ENCODE measurements at regions not wholly inside any gene's neighbourhood (a gene's known extent, or its start where the extent isn't known, plus 50 kb on each side); places are given as distances from the start of the nearest gene placed in this dataset.

- DNase-seq (ENCODE audit: low read depth): no peak
- TF ChIP-seq CTCF (conservative IDR thresholded peaks at IDR 0.05; ENCODE audit: control insufficient read depth, insufficient read depth, low read depth, low read length): no peak
- no peak overlapping the region for H3K4me3 ChIP-seq (ENCODE audit: control insufficient read depth, low read depth, low read length)
Measured at GRCh38 chr6:93523365-93523764, 104.0 kb upstream of the EPHA7 start.

- TF ChIP-seq CTCF (conservative IDR thresholded peaks at IDR 0.05; ENCODE audit: control insufficient read depth, insufficient read depth, low read depth, low read length): no peak
- no peak overlapping the region for H3K4me3 ChIP-seq (ENCODE audit: control insufficient read depth, low read depth, low read length)
- DNase-seq (ENCODE audit: low read depth): no peak
Measured at GRCh38 chr6:93516441-93516840, 97.1 kb upstream of the EPHA7 start.

GRCh38 chr6:93515736-93516135 is 96.4 kb upstream of the EPHA7 start:
- TF ChIP-seq CTCF (conservative IDR thresholded peaks at IDR 0.05; ENCODE audit: control insufficient read depth, insufficient read depth, low read depth, low read length): no peak
- DNase-seq (ENCODE audit: low read depth): no peak
- no peak overlapping the region for H3K4me3 ChIP-seq (ENCODE audit: control insufficient read depth, low read depth, low read length)

- no peak overlapping the region for H3K4me3 ChIP-seq (ENCODE audit: control insufficient read depth, low read depth, low read length)
- TF ChIP-seq CTCF (conservative IDR thresholded peaks at IDR 0.05; ENCODE audit: control insufficient read depth, insufficient read depth, low read depth, low read length): no peak
- DNase-seq (ENCODE audit: low read depth): no peak
Measured at GRCh38 chr6:93498713-93499112, 79.4 kb upstream of the EPHA7 start.

- no peak for TF ChIP-seq CTCF (conservative IDR thresholded peaks at IDR 0.05; ENCODE audit: control insufficient read depth, insufficient read depth, low read depth, low read length)
- no peak overlapping the region for H3K4me3 ChIP-seq (ENCODE audit: control insufficient read depth, low read depth, low read length)
- DNase-seq (ENCODE audit: low read depth): no peak
Measured at GRCh38 chr6:93496548-93496947, 77.2 kb upstream of the EPHA7 start.

GRCh38 chr6:93494057-93494456 is 74.7 kb upstream of the EPHA7 start:
- TF ChIP-seq CTCF (conservative IDR thresholded peaks at IDR 0.05; ENCODE audit: control insufficient read depth, insufficient read depth, low read depth, low read length): no peak
- no peak overlapping the region for H3K4me3 ChIP-seq (ENCODE audit: control insufficient read depth, low read depth, low read length)
- no peak for DNase-seq (ENCODE audit: low read depth)

GRCh38 chr6:93474733-93475179 is 55.4 kb upstream of the EPHA7 start:
- TF ChIP-seq CTCF (conservative IDR thresholded peaks at IDR 0.05; ENCODE audit: control insufficient read depth, insufficient read depth, low read depth, low read length): no peak

More at GRCh38 chr6:93474733-93475179, 55.4 kb upstream of the EPHA7 start:
- no peak for DNase-seq (ENCODE audit: low read depth)
- H3K4me3 ChIP-seq (ENCODE audit: control insufficient read depth, low read depth, low read length): no peak overlapping the region

All from fibroblast of mammary gland (primary cell).